HG03469 (cell line): ENCODE measurements at regions not wholly inside any gene's neighbourhood (a gene's known extent, or its start where the extent isn't known, plus 50 kb on each side); places are given as distances from the start of the nearest gene placed in this dataset.
"Not testable (repeated sequence)": the region's sequence is repeated elsewhere in the genome, so short reads cannot be mapped to it uniquely, and the experiment has no call there.

Source experiments
- ATAC-seq: cut with Tn5 transposase; IDR thresholded peaks from one replicate; pipeline ENCODE4 v1.9.1; 2021; ENCODE audit warnings: mild to moderate bottlenecking, moderate library complexity, moderate number of reproducible peaks; ENCODE audit not compliant: unreplicated experiment

- ATAC-seq, result not testable (repeated sequence)
Measured at GRCh38 chr13:66072097-66072496, 1158.0 kb downstream of the PCDH9 start.

GRCh38 chr13:66071608-66072007 is 1158.5 kb downstream of the PCDH9 start:
- no peak for ATAC-seq

DNA sequence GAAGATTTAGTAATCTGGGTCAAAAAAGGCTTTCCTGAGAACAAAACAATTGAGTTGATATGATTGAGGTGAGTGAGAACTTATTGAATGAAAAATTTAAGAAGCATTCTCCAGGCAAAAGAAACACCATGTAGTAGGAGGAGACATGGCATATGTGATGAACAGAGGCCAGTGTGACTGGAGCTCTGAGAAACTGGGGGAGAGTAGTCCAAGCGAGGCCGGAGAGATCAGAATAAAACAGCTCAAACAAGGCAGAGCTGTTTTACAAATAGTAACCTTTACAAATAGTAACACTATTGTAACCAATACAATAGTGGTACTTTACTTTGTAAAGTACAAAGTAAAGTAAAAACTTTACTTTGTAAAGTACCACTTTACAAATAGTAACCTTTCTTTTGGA is 1159.1 kb downstream of the PCDH9 start:
- no peak for ATAC-seq

DNA sequence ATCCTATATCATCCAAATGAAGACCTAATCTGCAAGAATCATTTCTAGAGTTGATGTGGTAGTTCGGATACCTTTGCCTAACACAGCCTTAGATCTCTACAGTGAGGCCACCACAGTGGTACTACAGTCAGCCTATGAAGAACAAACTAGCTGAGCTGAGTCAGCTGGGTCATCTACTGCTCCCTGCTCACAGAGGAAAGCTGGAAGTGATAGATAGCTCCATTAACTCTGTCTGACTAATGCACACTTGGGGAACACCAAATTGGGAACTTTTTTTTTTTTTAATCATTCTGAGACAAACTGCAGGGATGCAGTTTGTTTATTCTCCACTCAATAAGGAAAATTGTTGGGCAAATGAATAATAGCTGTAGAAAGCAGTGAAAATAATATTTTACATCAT is 1160.6 kb downstream of the PCDH9 start:
- no peak for ATAC-seq

DNA sequence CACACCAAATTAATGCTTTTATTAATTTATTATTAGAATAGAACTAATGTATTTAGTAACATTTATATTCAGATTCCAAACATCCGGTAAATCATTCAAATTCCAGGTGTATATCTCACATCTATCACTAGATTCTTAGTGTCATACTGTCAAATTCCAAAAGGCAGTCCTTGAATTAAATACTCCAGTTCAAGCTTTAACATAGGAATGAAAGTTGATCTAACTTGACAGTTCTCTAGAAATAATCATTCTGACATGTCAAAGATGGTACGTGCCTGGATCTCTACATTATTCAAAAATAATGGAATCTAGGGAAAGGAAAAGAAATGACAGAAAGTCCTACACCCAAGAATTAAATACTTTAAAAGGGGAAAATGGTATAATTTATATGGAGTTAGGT is 1161.5 kb downstream of the PCDH9 start:
- no peak for ATAC-seq

DNA sequence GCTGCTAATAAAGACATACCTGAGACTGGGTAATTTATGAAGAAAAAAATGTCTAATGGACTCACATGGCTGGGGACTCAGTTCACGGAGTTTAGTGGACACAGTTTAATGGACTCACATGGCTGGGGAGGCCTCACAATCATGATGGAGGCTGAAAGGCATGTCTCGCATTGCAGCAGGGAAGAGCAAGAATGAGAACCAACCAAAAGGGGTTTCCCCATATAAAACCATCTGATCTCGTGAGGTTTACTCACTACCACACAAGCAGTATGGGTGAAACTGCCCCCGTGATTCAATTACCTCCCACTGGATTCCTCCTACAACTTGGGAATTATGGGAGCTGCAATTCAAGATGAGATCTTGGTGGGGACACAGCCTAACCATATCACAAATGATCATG is 1181.2 kb downstream of the PCDH9 start:
- ATAC-seq, result no peak

DNA sequence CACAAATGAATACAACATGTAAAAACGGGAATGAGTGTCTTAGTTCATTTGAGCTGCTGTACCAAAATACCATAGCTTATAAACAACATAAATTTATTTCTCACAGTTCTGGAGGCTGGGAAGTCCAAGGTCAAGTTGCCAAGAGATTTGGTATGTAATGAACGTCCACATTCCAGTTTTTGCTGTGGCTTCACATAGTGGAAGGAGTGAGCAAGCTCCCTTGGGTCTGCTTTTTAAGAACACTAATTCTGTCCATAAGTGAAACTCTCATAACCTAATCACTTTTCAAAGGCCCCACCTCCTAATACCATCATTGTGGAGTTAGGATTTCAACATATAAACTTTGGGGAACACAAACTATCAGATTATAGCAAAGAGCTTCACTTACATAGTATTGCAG is 1189.6 kb downstream of the PCDH9 start:
- ATAC-seq, result no peak

- ATAC-seq, result no peak
Measured at GRCh38 chr13:66037096-66037495, 1193.0 kb downstream of the PCDH9 start.

GRCh38 chr13:66036636-66037035 is 1193.5 kb downstream of the PCDH9 start:
- no peak for ATAC-seq

DNA sequence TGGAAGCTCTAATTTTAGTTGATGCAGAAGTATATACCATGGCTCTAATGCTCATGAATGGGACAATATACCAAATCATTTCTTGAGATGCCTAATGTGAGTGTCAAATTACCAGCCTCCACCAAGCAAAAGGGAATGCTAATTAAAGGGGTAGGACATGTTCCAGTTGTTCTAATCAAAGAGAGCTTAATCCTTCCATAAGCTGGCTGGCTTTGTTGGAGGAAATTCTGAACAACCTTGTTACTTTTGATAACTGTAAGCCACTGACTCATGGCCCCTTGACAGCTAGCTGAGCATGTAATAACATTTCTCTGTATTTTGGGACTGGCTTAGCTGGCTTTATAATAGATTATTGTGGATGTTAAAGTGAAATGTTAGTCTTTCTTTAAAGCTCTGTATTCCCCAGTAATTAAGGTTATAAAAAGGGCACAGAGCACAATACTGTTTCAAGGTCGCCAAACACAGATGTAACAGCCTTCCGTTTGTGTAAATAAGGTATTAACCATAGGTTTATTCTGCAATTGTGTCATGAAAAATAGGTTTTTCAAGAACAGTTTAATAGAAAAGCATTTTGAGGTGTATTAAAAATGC is 1194.0 kb downstream of the PCDH9 start:
- no peak for ATAC-seq

DNA sequence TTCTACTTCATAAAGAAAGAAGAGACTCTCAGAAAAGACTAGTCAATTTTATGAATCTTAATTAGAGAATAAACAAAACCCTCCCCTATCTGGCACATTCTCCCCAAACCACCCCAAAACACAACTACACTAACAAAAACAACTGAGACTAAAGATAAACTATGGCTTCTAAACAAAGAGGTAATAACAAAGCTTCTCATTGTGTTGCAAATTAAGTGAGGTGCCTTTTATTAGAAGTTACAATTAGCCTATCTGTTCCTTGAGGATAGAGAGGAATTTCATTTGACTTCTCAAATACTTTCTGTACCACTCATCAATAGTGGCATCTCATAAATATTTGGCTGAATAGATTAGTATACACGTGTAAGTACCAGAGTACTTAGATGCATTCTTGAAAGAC is 1196.2 kb downstream of the PCDH9 start:
- no peak for ATAC-seq

DNA sequence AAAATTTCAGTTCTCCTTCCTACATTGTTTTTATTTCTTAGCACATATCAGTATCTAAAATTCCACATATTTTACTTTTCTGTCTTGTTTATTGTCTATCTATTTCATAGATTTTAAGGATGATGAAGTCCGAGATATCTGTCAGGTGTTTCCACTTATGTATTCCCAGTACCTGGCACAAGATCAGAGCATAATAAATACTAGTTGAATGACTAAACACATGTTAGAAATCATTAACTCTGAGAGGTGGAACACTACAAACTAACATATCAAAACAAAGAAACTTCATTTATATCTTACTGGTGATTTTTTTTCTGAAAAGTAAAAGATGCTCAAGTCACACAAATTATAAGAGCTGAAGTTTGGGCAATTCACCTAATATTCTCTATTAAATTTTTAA is 1208.3 kb downstream of the PCDH9 start:
- ATAC-seq, result no peak

DNA sequence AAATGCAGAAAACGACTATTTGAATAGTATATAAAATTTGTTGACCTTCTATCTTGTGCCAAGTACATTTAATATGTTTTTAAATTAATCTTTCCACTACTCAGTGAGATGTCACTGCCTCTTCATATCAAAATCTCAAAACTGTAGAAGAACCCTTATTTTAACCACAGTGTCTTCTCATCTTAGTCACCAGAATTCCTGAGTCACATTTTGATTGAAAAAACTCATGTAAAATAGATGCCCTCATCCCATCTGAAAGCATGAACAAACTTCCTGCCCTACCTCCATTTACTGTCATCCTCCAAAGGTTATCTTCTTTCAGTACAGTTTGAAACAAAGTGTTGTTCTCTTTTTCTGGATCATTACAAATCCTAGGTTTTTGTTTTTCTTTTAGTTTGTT is 1215.4 kb downstream of the PCDH9 start:
- ATAC-seq, result no peak

DNA sequence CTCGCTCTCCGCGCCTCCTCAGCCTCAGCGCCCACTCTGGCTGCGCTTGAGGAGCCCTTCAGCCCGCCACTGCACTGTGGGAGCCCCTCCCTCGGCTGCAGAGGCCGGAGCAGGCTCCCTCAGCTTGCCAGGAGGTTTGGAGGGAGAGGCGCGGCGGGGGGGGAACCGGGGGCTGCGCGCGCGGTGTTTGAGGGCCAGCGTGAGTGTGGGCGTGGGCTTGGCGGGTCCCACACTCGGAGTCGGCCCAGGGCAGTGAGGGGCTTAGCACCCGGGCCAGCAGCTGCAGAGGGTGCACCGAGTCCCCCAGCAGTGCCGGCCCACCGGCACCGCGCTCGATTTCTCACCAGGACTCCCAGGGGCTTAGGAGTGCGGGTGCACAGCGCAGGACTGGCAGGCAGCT is 1220.9 kb downstream of the PCDH9 start:
- no peak for ATAC-seq

- ATAC-seq, result no peak
Measured at GRCh38 chr13:66003558-66003957, 1226.6 kb downstream of the PCDH9 start.

DNA sequence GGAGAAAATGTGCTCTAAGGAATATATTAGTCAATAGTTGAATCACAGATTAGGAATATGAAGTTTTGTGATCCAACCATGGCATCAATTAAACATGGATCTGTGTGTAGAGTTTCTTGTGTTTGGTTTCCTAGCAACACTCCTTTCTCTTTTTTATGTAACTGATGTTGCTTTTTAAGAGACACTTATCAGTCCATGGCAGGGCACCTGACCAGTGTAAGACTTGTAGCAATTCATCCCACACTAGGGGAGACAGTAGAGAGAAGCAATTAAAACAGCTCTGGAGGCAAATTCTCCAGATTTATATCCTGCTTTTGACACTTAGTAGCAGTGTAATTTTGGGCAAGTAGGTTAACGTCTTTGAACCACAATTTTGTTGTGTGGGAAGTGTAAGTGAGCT is 1229.0 kb downstream of the PCDH9 start:
- ATAC-seq, result no peak

- no peak for ATAC-seq
Measured at GRCh38 chr13:65999411-65999810, 1230.7 kb downstream of the PCDH9 start.

GRCh38 chr13:65990684-65991083 is 1239.5 kb downstream of the PCDH9 start:
- no peak for ATAC-seq

DNA sequence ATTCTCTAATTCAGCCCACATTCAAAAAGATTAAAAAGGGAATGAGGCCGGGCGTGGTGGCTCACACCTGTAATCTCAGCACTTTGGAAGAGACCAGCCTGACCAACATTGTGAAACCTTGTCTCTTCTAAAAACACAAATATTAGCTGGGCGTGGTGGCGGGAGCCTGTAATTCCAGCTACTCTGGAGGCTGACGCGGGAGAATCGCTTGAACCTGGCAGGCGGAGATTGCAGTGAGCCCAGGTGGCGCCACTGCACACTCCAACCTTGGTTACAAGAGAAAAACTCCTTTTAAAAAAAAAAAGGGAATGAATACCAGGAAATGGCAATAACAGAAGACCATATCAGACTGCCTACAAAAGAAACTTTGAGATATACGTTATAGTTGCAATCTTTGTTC is 1244.5 kb downstream of the PCDH9 start:
- no peak for ATAC-seq

- ATAC-seq, result no peak
Measured at GRCh38 chr13:65977525-65977924, 1252.6 kb downstream of the PCDH9 start.

GRCh38 chr13:65971541-65971940 is 1258.6 kb downstream of the PCDH9 start:
- no peak for ATAC-seq

GRCh38 chr13:65966991-65967451 is 1263.1 kb downstream of the PCDH9 start:
- ATAC-seq, result no peak

GRCh38 chr13:65965501-65965900 is 1264.6 kb downstream of the PCDH9 start:
- no peak for ATAC-seq
